HG03039 (cell line): ENCODE measurements at regions not wholly inside any gene's neighbourhood (a gene's known extent, or its start where the extent isn't known, plus 50 kb on each side); places are given as distances from the start of the nearest gene placed in this dataset.
"Not testable (repeated sequence)": the region's sequence is repeated elsewhere in the genome, so short reads cannot be mapped to it uniquely, and the experiment has no call there.

ENCODE experiments used
- ATAC-seq: cut with Tn5 transposase; IDR thresholded peaks from one replicate; pipeline ENCODE4 v1.9.1; 2021; ENCODE audit warnings: mild to moderate bottlenecking, moderate library complexity; ENCODE audit not compliant: unreplicated experiment

GRCh38 chr6:82783587-82784236, 281.9 kb downstream of the UBE3D start:
- ATAC-seq: no peak

- no peak for ATAC-seq
Observed at GRCh38 chr6:82785206-82785605, 280.4 kb downstream of the UBE3D start.

- ATAC-seq: no peak
Observed at GRCh38 chr6:82786248-82786647, 279.4 kb downstream of the UBE3D start.

- no peak for ATAC-seq
Observed at GRCh38 chr6:82795940-82796339, 269.7 kb downstream of the UBE3D start.

- no peak for ATAC-seq
Observed at GRCh38 chr6:82801083-82801482, 264.6 kb downstream of the UBE3D start.

GRCh38 chr6:82816243-82816642, 249.4 kb downstream of the UBE3D start:
- not testable (repeated sequence) for ATAC-seq

- no peak for ATAC-seq
Observed at GRCh38 chr6:82818727-82819126, 246.9 kb downstream of the UBE3D start.

GRCh38 chr6:82823361-82823760, 242.3 kb downstream of the UBE3D start:
- ATAC-seq: no peak

- no peak for ATAC-seq
Observed at GRCh38 chr6:82832811-82833210, 232.8 kb downstream of the UBE3D start.

GRCh38 chr6:82833481-82833880, 232.2 kb downstream of the UBE3D start:
- ATAC-seq: no peak

GRCh38 chr6:82836022-82836575, 229.5 kb downstream of the UBE3D start:
- no peak for ATAC-seq

- ATAC-seq: no peak
Observed at GRCh38 chr6:82840571-82840970, 225.1 kb downstream of the UBE3D start.

- ATAC-seq: no peak
Observed at GRCh38 chr6:82841309-82841708, 224.3 kb downstream of the UBE3D start.
